HepG2 (cell line): ENCODE measurements at regions not wholly inside any gene's neighbourhood (a gene's known extent, or its start where the extent isn't known, plus 50 kb on each side); places are given as distances from the start of the nearest gene placed in this dataset.
A peak's percentile ranks its signal among the peaks of the same experiment; 100 is the strongest.

Experiments used
- ATAC-seq: fragments of 200-7000 bp; cut with Tn5 transposase; 3 replicates; pipeline ENCODE4 v1.9.1; 2020; ENCODE audit warnings: mild to moderate bottlenecking, moderate library complexity
- BruUV-seq: library from RNA; stranded (reverse); fragments of 400-500 nt; replicated peaks from 2 replicates; lab custom pipeline; 2021; lab: Mats Ljungman, UMichigan
- CTCF ChIA-PET: fragments of 300-600 bp; formaldehyde crosslinking; extraction: SDS; loops from one replicate; lab custom pipeline; 2021; ENCODE audit warnings: low total read pairs, inconsistent platforms, low intra/inter-chr PET ratio; lab: Yijun Ruan, JAX
- POLR2A ChIA-PET: fragments of 350-600 bp; sonication (Branson Sonifier 250); formaldehyde crosslinking; loops from one replicate; lab custom pipeline; 2020; ENCODE audit warnings: antibody characterized with exemption, inconsistent platforms; lab: Yijun Ruan, JAX
- DNase-seq: peaks from one replicate; pipeline ENCODE4 v3.0.0-alpha.2; 2015; ENCODE audit warnings: low spot score
- FAIRE-seq: peaks from 3 replicates; lab custom pipeline; 2011; peaks lifted over from hg19 to GRCh38; lab: Jason Lieb, UNC
- H2AFZ ChIP-seq: one replicate; pipeline ENCODE4 v1.6.1; 2011; ENCODE audit warnings: low read length, inconsistent platforms
- H3K27ac ChIP-seq: fragments of 300-600 bp; 3 replicates; pipeline ENCODE4 v1.8.0; 2011; ENCODE audit warnings: mixed run types, mild to moderate bottlenecking, mixed read lengths, low read length, inconsistent platforms; ENCODE audit not compliant: insufficient read depth; ENCODE audit errors: extremely low read length
- H3K27me3 ChIP-seq, 2 experiments: fragments of 200-600 bp in 1 of 2; 2 replicates in 1 of 2; 3 replicates in 1 of 2; pipeline versions ENCODE4 v1.6.0 to v1.8.0; 2011; ENCODE audit warnings: low read length in 2 of 2, mild to moderate bottlenecking in 2 of 2, moderate library complexity in 2 of 2, inconsistent platforms in 1 of 2; ENCODE audit not compliant: insufficient read depth in 2 of 2, control insufficient read depth in 1 of 2
- H3K36me3 ChIP-seq, 2 experiments: fragments of 200-600 bp in 1 of 2; replicated peaks in 1 of 2; 2 replicates in 1 of 2; 3 replicates in 1 of 2; pipeline versions ENCODE4 v1.5.1 to v1.8.0; 2011; ENCODE audit warnings: low read length in 2 of 2, inconsistent platforms in 1 of 2; ENCODE audit not compliant: insufficient read depth in 2 of 2, control insufficient read depth in 1 of 2
- H3K4me1 ChIP-seq: 2 replicates; pipeline ENCODE4 v1.5.1; 2012; ENCODE audit warnings: low read length, inconsistent platforms; ENCODE audit not compliant: insufficient read depth
- H3K4me2 ChIP-seq: 2 replicates; pipeline ENCODE4 v1.6.0; 2011; ENCODE audit warnings: low read depth, low read length, inconsistent platforms
- H3K4me3 ChIP-seq, 3 experiments: fragments of 200-600 bp in 1 of 3; sonication (generic), shearing (Covaris generic) in 1 of 3; replicated peaks in 1 of 3; 2 replicates each; pipeline ENCODE4 v1.5.1; 2011 to 2016; ENCODE audit warnings: low read length in 3 of 3, inconsistent platforms in 2 of 3, low read depth in 2 of 3, mild to moderate bottlenecking in 2 of 3, control low read depth in 1 of 3, mixed read lengths in 1 of 3; ENCODE audit not compliant: insufficient read depth in 1 of 3
- H3K79me2 ChIP-seq: one replicate; pipeline ENCODE4 v1.6.1; 2011; ENCODE audit warnings: low read length, inconsistent platforms; ENCODE audit not compliant: insufficient read depth
- H3K9ac ChIP-seq: 2 replicates; pipeline ENCODE4 v1.6.0; 2011; ENCODE audit warnings: mild to moderate bottlenecking, low read depth, low read length, inconsistent platforms; ENCODE audit not compliant: insufficient read depth
- H3K9me3 ChIP-seq: 2 replicates; pipeline ENCODE4 v1.5.1; 2012; ENCODE audit warnings: mild to moderate bottlenecking, low read length
- H4K20me1 ChIP-seq: 2 replicates; pipeline ENCODE4 v1.6.0; 2011; ENCODE audit warnings: inconsistent platforms, mild to moderate bottlenecking, low read length, moderate library complexity; ENCODE audit not compliant: insufficient read depth
- BORCS8-MEF2B ChIP-seq: sonication (generic); formaldehyde crosslinking; IDR thresholded peaks from 2 replicates; pipeline ENCODE4 v1.8.0; 2022; ENCODE audit warnings: mild to moderate bottlenecking, missing genetic modification reagents
- BRCA1 ChIP-seq: sonication (generic); formaldehyde crosslinking; IDR thresholded peaks from 2 replicates; pipeline ENCODE4 v1.4.0; 2020; ENCODE audit warnings: missing genetic modification reagents
- EED ChIP-seq: sonication (generic); formaldehyde crosslinking; IDR thresholded peaks from 2 replicates; pipeline ENCODE4 v1.5.0; 2020; ENCODE audit warnings: mild to moderate bottlenecking, missing genetic modification reagents
- ETS1 ChIP-seq: sonication (generic); formaldehyde crosslinking; IDR thresholded peaks from 2 replicates; pipeline ENCODE4 v1.4.0; 2020; ENCODE audit warnings: missing genetic modification reagents
- FLYWCH1 ChIP-seq: sonication (generic); formaldehyde crosslinking; IDR thresholded peaks from 2 replicates; pipeline ENCODE4 v1.8.1; 2023; ENCODE audit warnings: mild to moderate bottlenecking, missing genetic modification reagents
- ISL2 ChIP-seq: sonication (generic); formaldehyde crosslinking; IDR thresholded peaks from 2 replicates; pipeline ENCODE4 v1.5.0; 2020; ENCODE audit warnings: missing genetic modification reagents
- KDM2A ChIP-seq: sonication (generic); formaldehyde crosslinking; IDR thresholded peaks from 2 replicates; pipeline ENCODE4 v1.4.0; 2020; ENCODE audit warnings: low read depth, missing genetic modification reagents, borderline replicate concordance
- MAFK ChIP-seq, 2 experiments: IDR thresholded peaks in 1 of 2; conservative IDR thresholded peaks in 1 of 2; 2 replicates each; pipeline ENCODE4 v1.6.1; 2011; ENCODE audit warnings: improper control_type of control experiment in 2 of 2, low read length in 2 of 2
- MIER2 ChIP-seq: IDR thresholded peaks from 2 replicates; pipeline ENCODE4 v1.6.1; 2016; ENCODE audit warnings: missing biosample characterization, missing genetic modification reagents
- NFKB2 ChIP-seq: sonication (generic); formaldehyde crosslinking; IDR thresholded peaks from 2 replicates; pipeline ENCODE4 v1.4.0; 2020; ENCODE audit warnings: missing genetic modification reagents, borderline replicate concordance
- PITX1 ChIP-seq: sonication (generic); formaldehyde crosslinking; IDR thresholded peaks from 2 replicates; pipeline ENCODE4 v1.5.1; 2020; ENCODE audit warnings: mild to moderate bottlenecking, missing genetic modification reagents
- ZNF740 ChIP-seq: sonication (generic); formaldehyde crosslinking; IDR thresholded peaks from 2 replicates; pipeline ENCODE4 v1.4.0; 2020; ENCODE audit warnings: missing genetic modification reagents
- ZNF761 ChIP-seq: sonication (generic); formaldehyde crosslinking; conservative IDR thresholded peaks from 2 replicates; pipeline ENCODE4 v1.4.0; 2020; ENCODE audit warnings: mild to moderate bottlenecking, missing genetic modification reagents
- ZNF800 ChIP-seq: sonication (generic); formaldehyde crosslinking; IDR thresholded peaks from 2 replicates; pipeline ENCODE4 v1.4.0; 2020; ENCODE audit warnings: missing genetic modification reagents
- ZNF839 ChIP-seq: sonication (generic); formaldehyde crosslinking; IDR thresholded peaks from 2 replicates; pipeline ENCODE4 v1.4.0; 2020; ENCODE audit warnings: missing genetic modification reagents, mild to moderate bottlenecking, borderline replicate concordance
- WGBS: methylation state at CpG from one replicate; pipeline ENCODE4 v1.1.6; 2017; ENCODE audit warnings: low lambda C conversion rate; 5-methylcytosine and 5-hydroxymethylcytosine counted together
- in situ Hi-C: cut with HindIII; loops from 2 replicates; pipeline ENCODE4 v1.10.0; 2017; ENCODE audit warnings: low pct_unique_long_range_greater_than_20kb; ENCODE audit not compliant: extremely low pct_ligation_motif_present
- intact Hi-C: fragments of 100-400 bp; cut with micrococcal nuclease; formaldehyde crosslinking; loops from one replicate; pipeline ENCODE4 v1.10.0; 2022; ENCODE audit not compliant: unreplicated experiment

- Histone ChIP-seq H3K79me2 (no peaks in the 10 kb centered on the region), H3K9me3 (no peaks in the 10 kb centered on the region), H3K9ac (no peak overlapping the region), H3K27ac (no peak overlapping the region), H3K4me3 (no peak overlapping the region)
- no TSS peak for BruUV-seq
- ATAC-seq (no peak), FAIRE-seq (no peak), DNase-seq (no peak)
- intact Hi-C loops = no loop called here
- POLR2A ChIA-PET = no interaction called here
- CTCF ChIA-PET = no interaction called here
- in situ Hi-C loops = no loop called here
- TF ChIP-seq ISL2 (CRISPR knock-in tag) = no peak
- no peak for TF ChIP-seq KDM2A
- TF ChIP-seq EED (CRISPR knock-in tag) = no peak
- TF ChIP-seq NFKB2 (CRISPR knock-in tag) = no peak
- TF ChIP-seq PITX1 (CRISPR knock-in tag) = no peak
- no peak for TF ChIP-seq FLYWCH1 (CRISPR knock-in tag)
- TF ChIP-seq, all 625 proteins: peak for 0
- H3K4me1 ChIP-seq = no peaks in the 10 kb centered on the region
- no peaks in the 10 kb centered on the region for H4K20me1 ChIP-seq
- 2% methylated on average over 3 of the region's 3 CpGs for WGBS
- H3K4me2 ChIP-seq = no peak overlapping the region
- no peaks in the 10 kb centered on the region for H3K27me3 ChIP-seq
- no peaks in the 10 kb centered on the region for H3K36me3 ChIP-seq
- H2AFZ ChIP-seq = no peak overlapping the region
Observed at GRCh38 chr2:212914392-212914791, 237.0 kb downstream of the IKZF2 start.

- Histone ChIP-seq H3K9ac (no peak overlapping the region), H3K4me1 (no peaks in the 10 kb centered on the region), H3K27me3 (no peaks in the 10 kb centered on the region), H3K27ac (no peak overlapping the region), H3K79me2 (no peaks in the 10 kb centered on the region), H3K36me3 (no peaks in the 10 kb centered on the region), H3K9me3 (no peaks in the 10 kb centered on the region), H2AFZ (no peak overlapping the region), H3K4me2 (no peak overlapping the region), H4K20me1 (no peaks in the 10 kb centered on the region), H3K4me3 (no peak overlapping the region)
- ChIA-PET POLR2A (no interaction called here), CTCF (no interaction called here)
- WGBS = 7% methylated on average over 6 of the region's 6 CpGs
- FAIRE-seq (no peak), DNase-seq (no peak), ATAC-seq (no peak)
- intact Hi-C loops (no loop called here), in situ Hi-C loops (no loop called here)
- BruUV-seq = no TSS peak
- no peak for TF ChIP-seq ZNF740 (CRISPR knock-in tag)
- TF ChIP-seq ZNF761 (CRISPR knock-in tag) = no peak
- TF ChIP-seq ZNF839 (CRISPR knock-in tag) = no peak
- TF ChIP-seq MAFK (conservative IDR thresholded peaks at IDR 0.05 in 1 of 2, IDR thresholded peaks at IDR 0.05 in 1 of 2; ENCODE audit: low read length in 2 of 2) = peak; percentile 91 to 94
- TF ChIP-seq MIER2 (CRISPR knock-in tag) = no peak
- TF ChIP-seq ZNF800 (CRISPR knock-in tag) = no peak
- no peak for TF ChIP-seq BRCA1 (CRISPR knock-in tag)
- TF ChIP-seq BORCS8-MEF2B = no peak
- TF ChIP-seq ETS1 (CRISPR knock-in tag) = no peak
Observed at GRCh38 chr2:212913640-212914306, 237.6 kb downstream of the IKZF2 start.
